ENCODE measurements at regions not wholly inside any gene's neighbourhood (a gene's known extent, or its start where the extent isn't known, plus 50 kb on each side); places are given as distances from the start of the nearest gene placed in this dataset.
A peak's percentile ranks its signal among the peaks of the same experiment; 100 is the strongest.

DNA sequence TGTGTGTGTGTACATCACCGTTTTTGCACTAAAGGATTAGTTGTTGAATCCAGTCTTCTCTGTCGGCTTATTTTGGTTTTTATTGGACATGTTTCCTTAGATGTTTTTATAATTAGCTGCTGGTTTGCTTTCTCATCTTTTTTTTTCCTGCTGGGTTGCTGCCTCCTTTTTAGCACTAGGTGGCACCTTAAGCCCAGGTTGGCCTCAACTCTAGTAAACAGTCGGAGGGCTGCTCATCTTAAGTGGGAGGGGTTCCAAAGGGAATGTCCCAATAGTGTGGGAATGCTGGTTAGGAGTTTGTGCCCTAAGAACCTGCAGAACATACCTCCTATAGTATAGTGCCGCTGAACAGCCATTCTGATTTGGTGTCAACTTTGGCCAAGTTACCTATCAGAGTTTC is 570.1 kb upstream of the CXADR start:
- TF ChIP-seq POLR2AphosphoS5 (IDR thresholded peaks at IDR 0.05) (no peak), CTCF (IDR thresholded peaks at IDR 0.05) (peak in 1 of 2 donors; percentile 14), POLR2A (IDR thresholded peaks at IDR 0.05) (no peak)

Data from suprapubic skin (tissue), 4 donors.